ENCODE measurements at regions not wholly inside any gene's neighbourhood (a gene's known extent, or its start where the extent isn't known, plus 50 kb on each side); places are given as distances from the start of the nearest gene placed in this dataset.

- TF ChIP-seq, protein P1, sequence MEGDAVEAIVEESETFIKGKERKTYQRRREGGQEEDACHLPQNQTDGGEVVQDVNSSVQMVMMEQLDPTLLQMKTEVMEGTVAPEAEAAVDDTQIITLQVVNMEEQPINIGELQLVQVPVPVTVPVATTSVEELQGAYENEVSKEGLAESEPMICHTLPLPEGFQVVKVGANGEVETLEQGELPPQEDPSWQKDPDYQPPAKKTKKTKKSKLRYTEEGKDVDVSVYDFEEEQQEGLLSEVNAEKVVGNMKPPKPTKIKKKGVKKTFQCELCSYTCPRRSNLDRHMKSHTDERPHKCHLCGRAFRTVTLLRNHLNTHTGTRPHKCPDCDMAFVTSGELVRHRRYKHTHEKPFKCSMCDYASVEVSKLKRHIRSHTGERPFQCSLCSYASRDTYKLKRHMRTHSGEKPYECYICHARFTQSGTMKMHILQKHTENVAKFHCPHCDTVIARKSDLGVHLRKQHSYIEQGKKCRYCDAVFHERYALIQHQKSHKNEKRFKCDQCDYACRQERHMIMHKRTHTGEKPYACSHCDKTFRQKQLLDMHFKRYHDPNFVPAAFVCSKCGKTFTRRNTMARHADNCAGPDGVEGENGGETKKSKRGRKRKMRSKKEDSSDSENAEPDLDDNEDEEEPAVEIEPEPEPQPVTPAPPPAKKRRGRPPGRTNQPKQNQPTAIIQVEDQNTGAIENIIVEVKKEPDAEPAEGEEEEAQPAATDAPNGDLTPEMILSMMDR (IDR thresholded peaks at IDR 0.05; ENCODE audit: extremely low read depth in 1 of 2, insufficient read depth in 1 of 2, low read depth in 1 of 2, low read length in 2 of 2) = no peak
- TF ChIP-seq POLR2AphosphoS5 (IDR thresholded peaks at IDR 0.05; ENCODE audit: insufficient read depth, low read depth, low read length) = no peak
- no peak for TF ChIP-seq POLR2A (IDR thresholded peaks at IDR 0.05; ENCODE audit: low read depth, low read length)
- no peak for TF ChIP-seq EZH2 (IDR thresholded peaks at IDR 0.05; ENCODE audit: borderline replicate concordance, low read depth, low read length, severe bottlenecking)
Measured at GRCh38 chr13:29936956-29937355, 86.5 kb upstream of the UBL3 start.
